ENCODE measurements at regions not wholly inside any gene's neighbourhood (a gene's known extent, or its start where the extent isn't known, plus 50 kb on each side); places are given as distances from the start of the nearest gene placed in this dataset.
"Not testable (repeated sequence)": the region's sequence is repeated elsewhere in the genome, so short reads cannot be mapped to it uniquely, and the experiment has no call there.

- H3K4me3 ChIP-seq (ENCODE audit: low read depth, low read length) = no peak overlapping the region
- no peak for DNase-seq (ENCODE audit: low read depth)
Measured at GRCh38 chr9:96107436-96107835, 194.5 kb downstream of the HSD17B3 start.

GRCh38 chr9:96100385-96101300 lies 201.3 kb downstream of the HSD17B3 start:
- no peak for DNase-seq (ENCODE audit: low read depth)
- H3K4me3 ChIP-seq (ENCODE audit: low read depth, low read length) = no peak overlapping the region

- not testable (repeated sequence) for DNase-seq (ENCODE audit: low read depth); H3K4me3 ChIP-seq (ENCODE audit: low read depth, low read length)
Measured at GRCh38 chr9:96090630-96091029, 211.3 kb downstream of the HSD17B3 start.

GRCh38 chr9:96089452-96090085 lies 212.4 kb downstream of the HSD17B3 start:
- no peak overlapping the region for H3K4me3 ChIP-seq (ENCODE audit: low read depth, low read length)
- DNase-seq (ENCODE audit: low read depth) = no peak

GRCh38 chr9:96088510-96088909 lies 213.0 kb downstream of the ERCC6L2 start:
- no peak overlapping the region for H3K4me3 ChIP-seq (ENCODE audit: low read depth, low read length)
- DNase-seq (ENCODE audit: low read depth) = no peak

GRCh38 chr9:96087669-96088299 lies 212.3 kb downstream of the ERCC6L2 start:
- H3K4me3 ChIP-seq (ENCODE audit: low read depth, low read length) = no peak overlapping the region
- DNase-seq (ENCODE audit: low read depth) = no peak

- DNase-seq (ENCODE audit: low read depth) = no peak
Measured at GRCh38 chr9:96086936-96087571, 211.6 kb downstream of the ERCC6L2 start.

GRCh38 chr9:96085491-96086143 lies 210.1 kb downstream of the ERCC6L2 start:
- H3K4me3 ChIP-seq (ENCODE audit: low read depth, low read length) = no peak overlapping the region
- no peak for DNase-seq (ENCODE audit: low read depth)

More at GRCh38 chr9:96086936-96087571, 211.6 kb downstream of the ERCC6L2 start:
- H3K4me3 ChIP-seq (ENCODE audit: low read depth, low read length) = no peak overlapping the region

- no peak for DNase-seq (ENCODE audit: low read depth)
- no peak overlapping the region for H3K4me3 ChIP-seq (ENCODE audit: low read depth, low read length)
Measured at GRCh38 chr9:96084331-96084734, 208.8 kb downstream of the ERCC6L2 start.

- DNase-seq (ENCODE audit: low read depth) = no peak
- H3K4me3 ChIP-seq (ENCODE audit: low read depth, low read length) = no peak overlapping the region
Measured at GRCh38 chr9:96082516-96083232, 207.2 kb downstream of the ERCC6L2 start.

- no peak for DNase-seq (ENCODE audit: low read depth)
- no peak overlapping the region for H3K4me3 ChIP-seq (ENCODE audit: low read depth, low read length)
Measured at GRCh38 chr9:96080364-96080763, 204.9 kb downstream of the ERCC6L2 start.

GRCh38 chr9:96079779-96080178 lies 204.3 kb downstream of the ERCC6L2 start:
- H3K4me3 ChIP-seq (ENCODE audit: low read depth, low read length) = no peak overlapping the region
- no peak for DNase-seq (ENCODE audit: low read depth)

GRCh38 chr9:96078897-96079490 lies 203.5 kb downstream of the ERCC6L2 start:
- no peak for DNase-seq (ENCODE audit: low read depth)
- H3K4me3 ChIP-seq (ENCODE audit: low read depth, low read length) = no peak overlapping the region

- no peak for DNase-seq (ENCODE audit: low read depth)
- no peak overlapping the region for H3K4me3 ChIP-seq (ENCODE audit: low read depth, low read length)
Measured at GRCh38 chr9:96075757-96076156, 200.3 kb downstream of the ERCC6L2 start.

GRCh38 chr9:96075111-96075510 lies 199.6 kb downstream of the ERCC6L2 start:
- no peak for DNase-seq (ENCODE audit: low read depth)
- no peak overlapping the region for H3K4me3 ChIP-seq (ENCODE audit: low read depth, low read length)

GRCh38 chr9:96073531-96074480 lies 198.3 kb downstream of the ERCC6L2 start:
- no peak overlapping the region for H3K4me3 ChIP-seq (ENCODE audit: low read depth, low read length)
- DNase-seq (ENCODE audit: low read depth) = no peak

GRCh38 chr9:96072930-96073329 lies 197.4 kb downstream of the ERCC6L2 start:
- no peak overlapping the region for H3K4me3 ChIP-seq (ENCODE audit: low read depth, low read length)
- no peak for DNase-seq (ENCODE audit: low read depth)

- no peak for DNase-seq (ENCODE audit: low read depth)
- no peak overlapping the region for H3K4me3 ChIP-seq (ENCODE audit: low read depth, low read length)
Measured at GRCh38 chr9:96071815-96072124, 196.3 kb downstream of the ERCC6L2 start.
